UCSD-AML1 (cell line): ENCODE measurements at regions not wholly inside any gene's neighbourhood (a gene's known extent, or its start where the extent isn't known, plus 50 kb on each side); places are given as distances from the start of the nearest gene placed in this dataset.
A peak's percentile ranks its signal among the peaks of the same experiment; 100 is the strongest.

Experiments used
- DNase-seq: peaks from one replicate; lab custom pipeline; 2025; ENCODE audit not compliant: unreplicated experiment; lab: John Stamatoyannopoulos, UW

DNA sequence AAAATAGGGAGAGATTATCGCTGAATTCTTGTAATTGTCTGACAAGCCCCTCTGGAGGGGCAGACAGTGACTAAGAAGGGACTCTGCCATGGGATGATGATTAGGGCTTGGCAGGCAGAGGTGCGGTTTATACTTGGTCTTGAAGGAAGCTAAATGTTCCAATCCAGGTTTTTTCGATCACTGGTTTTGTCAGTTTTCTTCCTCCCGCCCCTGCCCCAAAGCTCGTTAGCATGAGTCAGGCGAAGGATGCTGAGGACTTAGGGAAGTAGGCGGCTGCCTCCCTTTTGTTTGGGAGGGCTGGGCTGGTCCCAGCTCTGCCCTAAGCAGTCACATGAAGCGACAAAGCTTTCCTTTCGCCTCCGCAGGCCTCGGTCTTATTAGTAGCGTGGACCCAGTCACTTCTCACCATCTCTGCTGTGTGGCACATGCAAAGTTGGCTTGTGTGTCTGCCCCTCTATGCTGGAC, 314.2 kb downstream of the CDC5L start:
- DNase-seq: no peak

GRCh38 chr6:44702292-44702691, 314.8 kb downstream of the CDC5L start:
- no peak for DNase-seq

- DNase-seq: peak; percentile 62
Measured at GRCh38 chr6:44704240-44705150, 317.0 kb downstream of the CDC5L start.

DNA sequence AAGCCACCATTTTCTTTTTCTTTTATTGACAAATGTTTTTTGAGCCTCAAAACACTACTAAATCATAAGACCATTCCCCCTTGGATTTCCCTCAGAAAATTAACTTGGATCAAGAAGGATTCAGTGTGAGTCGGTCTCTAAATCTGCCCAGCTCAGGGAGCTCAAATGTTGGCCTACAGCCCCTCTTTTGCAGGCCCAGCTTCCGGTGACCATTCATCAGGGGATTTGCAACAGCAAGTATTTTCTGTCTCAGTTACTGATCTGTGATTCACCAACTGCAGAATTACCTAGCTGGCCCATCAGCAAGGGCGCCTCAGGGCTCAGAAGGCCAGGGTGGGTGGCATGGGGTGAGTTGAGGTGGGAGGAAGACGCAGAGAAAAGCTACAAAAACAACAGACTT, 318.1 kb downstream of the CDC5L start:
- DNase-seq: no peak

DNA sequence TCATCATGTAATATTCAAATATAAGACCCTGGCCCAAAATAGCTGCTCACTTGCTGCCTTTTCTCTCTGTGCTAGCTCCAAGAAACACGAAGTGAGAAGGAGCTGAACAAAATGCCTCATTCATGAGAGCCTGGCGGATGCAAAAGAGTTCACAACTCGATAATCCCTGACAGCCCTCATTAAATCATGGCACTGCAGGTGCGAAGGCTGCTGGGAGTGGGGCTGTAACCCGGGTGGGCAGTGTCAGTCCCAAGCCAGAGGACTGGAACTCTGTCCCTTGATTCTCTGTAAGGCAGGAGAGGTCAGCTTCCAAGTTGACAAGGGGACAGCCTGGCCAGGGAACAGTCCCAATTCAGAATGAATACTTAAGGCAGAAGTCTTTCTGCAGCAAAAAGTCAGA, 318.5 kb downstream of the CDC5L start:
- no peak for DNase-seq

- no peak for DNase-seq
Measured at GRCh38 chr6:44708208-44708607, 320.7 kb downstream of the CDC5L start.

DNA sequence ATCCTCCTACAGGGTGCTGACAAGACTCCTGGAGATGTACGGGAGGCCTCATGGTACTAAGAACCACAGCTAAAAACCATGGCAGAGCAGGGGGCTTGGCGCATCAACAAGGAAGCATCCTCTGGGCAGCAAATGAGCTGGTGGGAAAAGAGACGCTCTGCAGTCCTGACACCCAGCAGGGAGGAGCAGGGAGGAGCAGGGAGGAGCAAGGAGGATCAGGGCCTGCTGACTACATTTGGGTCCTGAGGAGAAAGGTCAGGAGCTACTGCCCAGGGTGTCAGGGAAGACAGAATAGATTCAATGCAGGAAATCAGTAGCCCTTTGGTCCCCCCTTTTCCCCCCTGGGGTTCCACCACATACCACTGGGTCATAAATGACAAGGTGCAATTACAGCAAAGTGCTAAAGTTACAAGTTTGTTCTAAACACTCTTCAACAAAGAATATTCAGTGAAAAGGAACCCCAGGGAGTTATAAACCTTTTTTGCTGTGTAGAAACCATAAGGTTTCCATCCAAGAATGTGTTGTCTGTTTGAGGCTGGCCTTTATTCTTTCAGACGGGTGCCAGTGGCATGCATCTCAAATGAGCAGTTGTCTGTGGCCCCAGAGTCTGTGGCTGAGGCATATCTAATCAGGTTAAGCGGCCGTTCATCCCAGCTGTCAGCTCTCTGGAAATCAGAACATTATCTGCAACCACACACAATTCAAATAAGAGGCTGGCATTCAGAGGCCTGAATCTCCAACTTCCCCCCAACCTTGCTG, 325.0 kb downstream of the CDC5L start:
- DNase-seq: no peak

DNA sequence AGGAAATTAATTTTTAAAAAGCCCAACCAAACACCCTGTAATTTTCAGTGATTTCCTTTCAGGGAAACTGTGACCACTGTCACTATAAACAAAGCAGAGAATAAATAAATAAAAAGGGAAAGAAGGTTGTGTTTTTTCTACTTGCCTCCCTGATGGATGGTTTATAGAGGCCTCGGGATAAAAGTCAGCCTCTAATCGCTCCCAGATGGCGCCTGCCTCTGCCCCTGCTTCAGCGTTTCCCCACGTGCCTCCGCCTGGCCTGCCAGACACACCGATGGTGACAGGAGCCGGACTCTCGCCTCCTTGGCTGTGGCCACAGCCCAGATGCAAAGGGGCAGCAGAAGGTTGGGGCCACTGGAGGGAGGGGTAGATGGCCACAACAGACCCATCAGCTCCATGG, 327.7 kb downstream of the CDC5L start:
- DNase-seq: no peak

GRCh38 chr6:44715925-44716324, 328.4 kb downstream of the CDC5L start:
- DNase-seq: no peak

- no peak for DNase-seq
Measured at GRCh38 chr6:44717431-44717830, 329.9 kb downstream of the CDC5L start.

DNA sequence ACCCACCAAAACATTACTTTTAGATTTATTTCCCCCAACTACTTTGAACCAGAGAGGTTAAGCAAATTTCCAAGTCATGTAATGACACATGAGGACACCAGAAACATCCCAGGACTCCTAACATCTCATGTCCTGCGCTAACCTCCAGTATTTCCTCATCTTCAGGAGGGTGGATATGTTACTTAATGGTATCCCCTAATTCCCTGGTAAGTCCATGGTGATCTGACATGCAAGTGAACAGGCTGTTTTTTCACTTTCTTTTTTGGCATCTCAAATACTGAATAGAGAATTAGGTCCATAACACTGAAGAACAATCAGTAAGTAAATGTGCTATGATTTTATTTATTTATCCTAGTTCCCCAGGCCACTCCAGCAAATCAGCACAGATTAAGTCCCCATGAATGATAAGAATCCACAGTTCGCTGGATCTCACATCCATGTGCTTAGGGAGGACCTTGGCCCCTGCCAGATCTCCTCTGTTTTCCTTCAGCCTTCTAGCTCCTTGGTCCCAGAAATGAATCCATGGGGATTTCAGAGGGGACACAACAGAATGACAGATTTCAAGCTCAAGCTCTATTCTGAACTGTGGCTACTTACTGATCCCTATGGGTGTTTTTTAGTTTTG, 334.6 kb downstream of the CDC5L start:
- DNase-seq: no peak

DNA sequence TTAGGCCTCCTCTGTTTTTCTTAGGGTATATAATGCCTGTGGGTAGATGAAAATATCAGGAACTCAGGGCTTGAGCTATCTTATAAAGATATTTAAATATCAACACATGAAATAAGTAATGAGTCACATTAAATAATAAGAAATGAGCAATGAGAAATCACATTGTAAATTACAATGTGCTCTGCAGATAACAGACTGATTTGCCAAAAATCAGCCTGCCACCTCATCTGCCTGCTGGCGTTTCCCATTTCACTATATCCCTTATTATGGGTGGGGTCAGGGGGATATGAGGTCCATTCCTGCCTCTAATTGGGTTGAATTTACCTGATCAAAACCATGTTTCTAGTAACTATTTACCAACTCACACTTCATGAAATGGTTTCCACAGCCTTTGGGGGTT, 335.2 kb downstream of the CDC5L start:
- DNase-seq: no peak

GRCh38 chr6:44723439-44724197, 336.1 kb downstream of the CDC5L start:
- no peak for DNase-seq

DNA sequence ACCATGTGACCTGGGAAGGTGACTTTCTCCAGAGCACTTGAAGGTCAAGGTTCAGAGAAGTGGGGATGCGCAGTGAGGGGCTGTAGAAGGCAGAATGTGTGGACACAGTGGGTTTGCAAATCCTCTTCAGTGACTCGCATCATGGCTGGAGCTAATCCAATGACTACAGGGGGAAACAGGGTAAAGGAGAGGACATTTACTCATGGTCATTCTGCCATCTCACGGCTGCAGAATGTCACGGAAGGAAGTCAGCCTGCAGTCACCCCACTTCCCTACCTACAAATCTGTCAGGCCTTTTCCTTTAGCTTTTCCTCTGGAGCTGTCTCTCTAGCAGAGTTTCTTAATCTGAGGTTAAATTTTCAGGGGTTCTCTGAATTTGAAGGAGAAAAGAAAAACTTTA, 337.6 kb downstream of the CDC5L start:
- no peak for DNase-seq

GRCh38 chr6:44727651-44728630, 340.4 kb downstream of the CDC5L start:
- DNase-seq: no peak

- DNase-seq: no peak
Measured at GRCh38 chr6:44730771-44731391, 343.4 kb downstream of the CDC5L start.

- no peak for DNase-seq
Measured at GRCh38 chr6:44731485-44732095, 344.1 kb downstream of the CDC5L start.

DNA sequence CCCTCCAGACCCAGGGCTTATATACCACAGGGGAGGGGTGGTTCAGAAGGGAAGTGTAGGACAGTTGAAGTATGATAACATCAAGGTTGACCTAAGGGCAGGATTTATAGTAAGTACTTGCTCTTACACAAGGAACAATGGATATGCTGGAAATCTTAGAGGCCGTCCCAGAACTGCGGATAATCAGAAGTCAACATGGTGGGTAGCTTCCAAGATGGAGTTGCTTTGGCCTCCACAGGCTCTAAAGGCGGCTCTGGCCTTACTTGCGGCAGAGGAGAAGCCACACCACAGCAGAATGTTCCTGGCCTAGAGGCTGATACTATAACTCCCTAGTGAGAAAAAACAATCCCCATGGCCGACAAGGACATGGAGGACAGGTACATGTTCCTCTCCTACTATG, 344.7 kb downstream of the CDC5L start:
- DNase-seq: no peak

DNA sequence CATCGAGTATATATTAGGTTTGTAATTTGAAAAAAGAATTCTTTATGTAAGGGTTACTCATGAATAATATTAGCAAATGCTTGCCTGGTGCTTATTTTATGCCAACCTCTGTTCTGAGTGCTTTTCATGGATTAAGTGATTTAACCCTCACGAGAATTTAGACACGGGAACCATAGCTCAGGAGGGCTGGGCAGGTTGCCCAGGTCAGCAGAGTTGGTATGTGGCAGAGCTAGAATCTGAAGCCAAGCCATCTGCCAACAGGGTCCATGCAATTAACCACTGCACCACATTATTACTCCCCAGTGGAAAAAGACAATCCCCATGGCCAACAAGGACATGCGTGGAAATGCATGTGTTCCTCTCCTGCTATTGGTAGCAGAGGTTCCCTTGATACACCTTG, 345.6 kb downstream of the CDC5L start:
- no peak for DNase-seq
